Anterior cingulate cortex (tissue), 58 donors: ENCODE measurements at regions not wholly inside any gene's neighbourhood (a gene's known extent, or its start where the extent isn't known, plus 50 kb on each side); places are given as distances from the start of the nearest gene placed in this dataset.
A peak's percentile ranks its signal among the peaks of the same experiment; 100 is the strongest.
"Not testable (repeated sequence)": the region's sequence is repeated elsewhere in the genome, so short reads cannot be mapped to it uniquely, and the experiment has no call there.

ENCODE experiments used
- DNase-seq, 58 donors: peaks; one replicate each; lab custom pipeline; 2025; lab: John Stamatoyannopoulos, UW

DNA sequence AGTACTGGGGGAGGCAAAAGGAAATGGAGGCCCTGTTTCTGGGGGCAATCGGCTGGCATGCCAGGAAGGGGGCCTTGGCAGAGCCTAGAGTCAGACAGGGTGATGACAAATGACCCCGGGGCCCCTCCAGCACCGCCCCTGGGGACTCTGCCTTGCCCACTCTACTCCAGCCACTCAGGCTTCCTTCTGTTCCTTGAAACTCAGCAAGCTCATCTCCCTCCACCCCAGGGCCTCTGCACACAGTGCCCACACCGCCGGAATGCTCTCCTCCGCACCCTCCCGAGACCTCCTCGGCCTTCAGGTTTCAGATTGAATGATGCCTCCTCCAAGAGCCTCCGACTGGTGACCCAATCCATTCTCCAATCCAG is 122.5 kb upstream of the ZBTB40 start:
- no peak for DNase-seq

DNA sequence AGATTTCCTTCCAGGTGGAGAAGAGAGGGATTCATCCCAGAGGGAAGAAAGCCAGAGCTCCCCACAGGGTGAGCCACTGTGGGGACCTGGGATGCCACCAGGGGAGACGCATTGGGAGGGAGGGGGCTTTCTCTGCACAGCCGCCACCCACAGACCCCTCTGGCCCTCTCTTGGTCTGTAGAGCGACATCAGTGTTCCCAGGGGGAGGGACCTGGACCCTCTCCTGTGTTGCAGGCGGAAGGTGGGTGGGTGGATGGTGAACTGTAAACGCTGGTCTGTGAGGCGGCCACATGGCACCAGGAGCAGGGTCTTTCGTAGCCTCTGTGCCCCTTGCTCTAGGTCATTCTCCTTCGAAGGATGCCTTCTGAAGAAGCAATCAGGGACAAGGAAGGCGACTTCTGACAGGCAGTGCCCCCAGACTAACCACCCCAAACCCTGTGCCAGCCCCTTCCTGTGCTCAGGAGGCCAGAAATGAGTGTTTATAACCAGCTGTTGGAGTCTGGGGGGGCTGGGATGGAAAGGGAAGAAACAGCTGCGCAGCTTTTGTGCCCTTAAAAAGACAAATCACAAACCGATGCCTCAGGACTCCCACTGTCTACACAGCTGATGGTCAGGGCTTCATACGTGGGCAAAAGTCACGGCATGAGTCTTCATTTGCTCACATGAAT is 121.4 kb upstream of the ZBTB40 start:
- DNase-seq: no peak

DNA sequence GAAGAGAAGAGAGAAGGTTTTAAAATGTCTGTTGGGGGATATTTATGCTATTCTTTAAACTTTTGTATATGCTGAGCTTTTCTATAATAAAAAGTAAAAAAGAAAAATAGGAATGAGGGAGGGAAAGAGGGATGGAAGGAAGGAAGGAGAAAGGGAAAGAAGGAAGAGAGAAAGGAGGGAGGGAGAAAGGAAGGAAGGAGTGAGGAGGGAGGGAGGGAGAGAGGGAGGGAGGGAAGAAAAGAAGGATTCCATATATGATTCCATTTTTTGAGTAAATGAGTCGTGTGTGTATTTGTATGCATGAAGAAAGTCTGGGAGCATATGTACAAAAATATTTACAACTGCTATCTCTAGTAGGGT is 120.9 kb upstream of the ZBTB40 start:
- no peak for DNase-seq

DNA sequence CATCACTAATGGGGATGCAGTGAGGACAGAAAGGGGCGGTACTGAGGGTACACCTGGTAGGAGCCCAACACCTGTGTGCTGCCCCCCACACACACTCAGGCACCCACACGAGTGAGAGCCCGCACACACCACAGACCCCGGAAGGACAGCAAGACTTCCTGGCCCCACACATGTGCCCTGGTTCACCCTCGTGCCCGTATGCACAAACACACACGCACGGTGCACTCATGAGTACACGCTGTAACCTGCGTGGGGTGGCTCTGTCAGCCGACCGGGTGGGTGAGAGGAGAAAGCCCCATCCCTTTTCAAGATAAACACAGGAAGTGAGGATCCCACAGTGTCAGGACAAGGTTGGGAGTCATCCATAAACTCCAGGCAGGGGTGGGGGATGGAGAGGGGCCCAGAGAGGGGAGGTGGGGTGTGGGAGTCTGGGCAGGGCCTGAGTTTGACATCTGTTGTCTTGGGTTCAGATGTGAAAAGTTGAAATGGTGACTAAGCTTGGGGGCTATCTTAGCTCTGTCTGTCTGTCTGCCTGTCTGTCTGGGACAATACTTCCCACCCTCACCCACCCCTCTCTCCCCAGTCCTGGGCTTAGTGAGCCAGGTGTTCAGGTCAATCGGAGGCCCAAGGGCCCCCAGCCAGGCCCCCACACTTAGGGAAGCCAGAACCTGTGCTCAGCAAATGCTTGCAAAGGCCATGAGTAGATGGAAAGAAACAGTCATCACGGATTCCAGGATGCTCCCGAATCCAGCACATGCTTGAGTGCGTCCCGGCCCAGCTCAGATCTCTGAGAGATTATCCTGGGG is 119.8 kb upstream of the ZBTB40 start:
- no peak for DNase-seq

DNA sequence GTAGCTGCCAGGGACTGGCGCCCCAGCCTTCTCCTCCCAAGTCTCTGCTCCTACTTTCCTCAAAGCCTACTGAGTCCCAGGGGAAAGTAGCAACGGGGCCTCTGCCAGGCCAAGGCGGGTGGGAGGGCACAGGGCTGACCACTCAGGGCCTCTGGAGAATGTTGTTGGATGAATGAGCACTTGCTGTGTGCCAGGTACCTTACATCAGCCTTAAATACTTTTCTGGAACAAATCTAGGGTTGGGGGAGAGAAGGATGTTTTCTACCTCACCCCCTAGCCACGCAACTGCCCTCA is 119.3 kb upstream of the ZBTB40 start:
- DNase-seq: no peak

DNA sequence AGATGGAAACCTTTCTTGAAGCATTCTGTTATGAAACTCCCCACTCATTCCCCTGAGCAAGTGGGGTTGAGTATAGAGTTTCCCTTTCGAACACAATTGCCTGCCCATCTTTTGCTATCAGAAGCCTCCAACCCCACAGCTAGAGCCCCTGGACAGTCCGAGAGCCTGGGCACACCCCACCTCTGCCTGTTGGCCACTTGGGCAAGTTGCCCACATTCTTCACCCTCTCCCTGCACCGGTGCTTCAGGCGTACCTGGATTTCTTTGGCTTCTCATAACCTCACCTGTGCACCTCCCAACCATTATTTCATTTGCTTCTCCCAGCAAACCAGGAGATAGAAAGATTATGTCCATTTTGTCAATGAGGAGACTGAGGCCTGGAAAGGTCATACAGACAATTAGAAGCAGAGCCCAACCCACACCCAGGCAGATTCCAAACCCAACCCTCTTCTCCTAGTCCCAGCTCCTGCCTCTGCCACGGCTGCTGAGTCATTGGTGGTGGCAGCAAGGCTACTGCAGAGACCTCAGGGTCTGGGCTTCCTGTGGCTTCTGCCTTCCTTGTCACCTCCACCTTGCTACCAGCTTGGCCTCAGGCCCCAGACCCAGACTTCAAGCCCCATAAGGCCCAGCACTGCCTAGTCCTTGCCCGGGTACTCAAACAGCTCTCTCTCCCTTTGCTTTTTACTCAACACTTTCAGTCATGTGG is 118.7 kb upstream of the ZBTB40 start:
- no peak for DNase-seq

DNA sequence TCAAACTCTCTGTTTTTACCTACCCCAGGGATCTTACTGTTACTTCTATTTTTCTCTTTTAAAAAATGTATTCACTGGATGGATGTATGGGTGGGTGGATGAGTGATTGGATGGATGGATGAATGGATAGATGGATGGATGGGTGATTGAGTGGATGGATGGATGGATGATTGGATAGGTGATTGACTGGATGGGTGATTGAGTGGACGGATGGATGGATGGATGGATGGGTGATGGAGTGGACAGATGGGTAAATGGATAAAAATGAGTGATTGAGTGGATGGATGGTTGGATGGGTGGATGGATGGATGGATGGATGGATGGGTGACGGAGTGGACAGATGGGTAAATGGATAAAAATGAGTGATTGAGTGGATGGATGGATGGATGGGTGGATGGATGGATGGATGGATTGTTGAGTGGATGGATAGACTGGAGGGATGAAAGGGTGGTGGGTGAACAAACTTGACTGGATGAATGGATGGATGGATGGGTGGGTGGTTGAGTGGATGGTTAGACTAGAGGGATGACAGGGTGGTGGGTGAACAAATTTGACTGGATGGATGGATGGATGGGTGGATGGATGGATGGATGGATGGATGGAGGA is 118.0 kb upstream of the ZBTB40 start:
- no peak for DNase-seq

DNA sequence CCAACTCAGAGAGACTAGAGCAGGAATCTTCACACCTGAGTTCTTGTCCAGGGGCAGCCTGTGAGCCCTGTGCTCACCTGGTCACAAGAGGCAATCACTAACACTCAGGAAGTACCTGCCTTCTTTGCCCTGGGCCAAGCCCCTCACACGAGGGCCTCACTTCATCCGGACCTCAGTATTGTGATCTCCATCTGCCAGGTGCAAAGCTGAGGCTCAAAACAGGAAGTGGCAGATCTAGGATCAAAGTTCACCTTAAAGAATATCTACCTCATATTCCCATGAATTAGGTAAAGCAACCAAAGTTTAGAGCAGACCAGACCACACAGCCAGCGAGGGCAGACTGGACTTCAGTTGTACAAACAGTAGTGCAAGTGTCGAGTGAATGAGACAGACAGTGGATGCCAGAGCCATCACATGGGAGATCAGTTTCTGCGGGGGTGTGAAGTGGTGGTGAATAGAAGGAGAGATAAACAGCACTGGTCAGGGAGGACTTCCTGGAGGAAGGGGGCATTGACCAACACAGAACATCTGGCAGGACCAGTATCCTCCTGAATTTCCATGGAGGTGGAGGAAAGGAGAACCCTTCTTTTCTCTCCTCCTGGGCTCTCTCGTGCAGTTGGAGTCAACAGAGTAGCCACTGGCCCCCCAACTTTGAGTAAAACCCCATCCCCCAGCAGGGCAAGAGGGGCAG is 116.6 kb upstream of the ZBTB40 start:
- no peak for DNase-seq

DNA sequence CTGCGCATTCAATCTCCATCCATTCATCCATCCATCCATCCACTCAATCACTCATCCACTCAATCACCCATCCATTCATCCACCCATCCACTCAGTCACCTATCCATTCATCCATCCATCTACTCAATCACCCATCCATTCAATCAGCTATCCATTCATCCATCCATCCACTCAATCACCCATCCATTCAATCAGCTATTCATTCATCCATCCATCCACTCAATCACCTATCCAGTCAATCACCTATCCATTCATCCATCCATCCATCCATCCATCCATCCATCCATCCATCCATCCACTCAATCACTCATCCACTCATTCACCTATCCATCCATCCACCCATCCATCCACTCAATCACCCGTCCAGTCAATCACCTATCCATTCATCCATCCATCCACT is 115.4 kb upstream of the ZBTB40 start:
- not testable (repeated sequence) for DNase-seq

DNA sequence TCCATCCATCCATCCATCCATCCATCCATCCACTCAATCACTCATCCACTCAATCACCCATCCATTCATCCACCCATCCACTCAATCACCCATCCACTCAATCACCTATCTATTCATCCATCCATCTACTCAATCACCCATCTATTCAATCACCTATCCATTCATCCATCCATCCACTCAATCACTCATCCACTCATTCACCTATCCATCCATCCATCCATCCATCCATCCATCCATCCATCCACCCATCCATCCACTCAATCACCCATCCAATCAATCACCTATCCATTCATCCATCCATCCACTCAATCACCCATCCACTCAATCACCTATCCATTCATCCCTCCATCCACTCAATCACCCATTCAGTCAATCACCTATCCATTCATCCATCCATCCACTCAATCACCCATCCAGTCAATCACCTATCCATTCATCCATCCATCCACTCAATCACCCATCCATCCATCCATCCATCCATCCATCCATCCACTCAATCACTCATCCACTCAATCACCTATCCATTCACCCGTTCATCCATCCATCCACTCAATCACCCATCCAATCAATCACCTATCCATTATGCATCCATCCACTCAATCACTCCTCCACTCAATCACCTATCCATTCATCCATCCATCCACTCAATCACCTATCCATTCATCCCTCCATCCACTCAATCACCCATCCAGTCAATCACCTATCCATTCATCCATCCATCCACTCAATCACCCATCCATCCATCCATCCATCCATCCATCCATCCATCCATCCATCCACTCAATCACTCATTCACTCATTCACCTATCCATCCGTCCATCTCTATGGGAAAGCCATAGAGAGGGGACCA is 114.7 kb upstream of the ZBTB40 start:
- DNase-seq: not testable (repeated sequence)

DNA sequence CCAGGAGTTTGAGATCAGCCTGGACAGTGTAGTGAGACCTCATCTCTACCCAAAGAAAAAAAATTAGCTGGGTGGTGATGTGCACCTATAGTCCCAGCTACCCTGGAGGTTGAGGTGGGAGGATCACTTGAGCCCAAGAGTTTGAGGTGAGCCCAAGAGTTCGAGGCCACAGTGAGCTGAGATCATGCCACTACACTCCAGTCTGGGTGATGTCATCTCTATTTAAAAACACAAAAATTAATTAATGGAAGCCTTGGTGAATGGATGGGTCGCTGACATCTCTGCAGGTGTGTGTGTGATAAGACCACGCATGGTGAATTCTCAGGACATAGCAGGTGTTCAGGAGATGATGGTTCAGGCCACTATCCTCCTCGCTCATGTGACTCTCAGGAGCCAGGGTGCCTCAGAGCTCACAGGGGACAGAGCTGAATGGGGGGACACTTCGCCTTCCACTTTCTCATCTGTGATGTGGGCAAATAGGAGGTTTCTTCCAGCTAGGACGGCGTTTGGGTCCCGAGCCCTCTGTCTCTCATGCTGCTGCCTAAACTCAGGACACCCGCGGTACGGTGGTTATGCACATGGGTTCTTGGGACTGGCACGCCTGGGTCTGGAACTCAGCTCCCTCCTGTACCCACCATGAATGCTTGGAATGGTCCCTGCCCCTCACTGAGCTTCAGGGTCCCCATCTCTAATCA is 113.4 kb upstream of the ZBTB40 start:
- no peak for DNase-seq

DNA sequence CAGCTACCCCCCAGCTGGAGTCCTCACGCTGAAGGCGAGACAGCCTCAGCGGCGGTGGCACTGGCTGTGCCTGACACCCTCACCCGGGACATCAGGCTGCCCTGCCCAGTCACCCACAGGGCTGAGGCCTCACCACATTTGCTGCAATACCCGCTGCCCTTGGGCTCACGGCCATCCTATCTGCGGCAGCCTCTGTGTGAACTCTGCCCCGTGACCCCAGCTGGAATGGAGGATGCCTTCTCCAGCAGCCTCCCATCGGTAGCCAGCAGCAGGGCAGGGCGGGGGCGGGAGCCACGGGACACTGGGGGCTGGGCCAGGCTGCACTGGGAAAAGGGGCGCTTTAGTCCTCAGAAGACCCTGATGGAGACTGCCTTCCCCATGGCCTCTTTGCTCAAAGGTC is 112.4 kb upstream of the ZBTB40 start:
- no peak for DNase-seq

DNA sequence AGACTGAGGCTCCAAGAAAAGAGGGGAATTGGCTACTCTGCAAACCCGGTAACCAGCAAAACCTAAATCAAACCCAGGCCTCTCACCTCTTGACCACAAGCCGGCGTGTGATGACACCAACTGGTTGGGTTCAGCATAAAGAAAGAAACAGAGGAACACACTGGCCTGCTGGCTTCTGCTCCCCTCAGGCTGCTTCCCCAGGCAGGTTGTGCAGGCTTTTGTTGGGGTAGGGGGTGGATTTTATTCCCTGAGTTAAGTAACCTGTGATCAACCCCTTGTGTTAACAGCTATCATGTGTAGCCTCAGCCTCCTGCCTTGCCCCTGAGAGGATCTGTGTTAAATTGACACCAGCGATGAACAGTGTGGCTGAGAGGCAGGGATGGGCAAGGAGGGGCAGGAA is 111.6 kb upstream of the ZBTB40 start:
- DNase-seq: no peak

DNA sequence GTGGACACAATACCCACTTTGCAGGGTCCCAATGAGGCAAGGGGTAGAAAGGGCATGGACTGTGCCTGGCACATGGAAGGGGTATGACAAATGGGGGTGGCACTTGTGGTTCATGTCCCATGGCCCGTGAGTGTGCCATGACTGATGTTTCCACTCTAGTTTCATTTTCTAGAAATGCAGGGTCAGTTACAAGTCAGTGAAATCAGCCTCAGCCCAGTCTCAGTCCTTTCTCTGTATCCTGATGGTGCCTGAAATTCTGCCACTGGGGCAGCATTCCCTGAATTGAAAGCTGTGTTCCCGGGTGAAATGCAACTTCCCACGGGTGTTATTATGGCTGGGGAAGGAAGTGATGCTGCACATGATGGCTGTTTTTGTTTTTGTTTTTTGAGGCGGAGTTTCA is 110.8 kb upstream of the ZBTB40 start:
- DNase-seq: no peak

DNA sequence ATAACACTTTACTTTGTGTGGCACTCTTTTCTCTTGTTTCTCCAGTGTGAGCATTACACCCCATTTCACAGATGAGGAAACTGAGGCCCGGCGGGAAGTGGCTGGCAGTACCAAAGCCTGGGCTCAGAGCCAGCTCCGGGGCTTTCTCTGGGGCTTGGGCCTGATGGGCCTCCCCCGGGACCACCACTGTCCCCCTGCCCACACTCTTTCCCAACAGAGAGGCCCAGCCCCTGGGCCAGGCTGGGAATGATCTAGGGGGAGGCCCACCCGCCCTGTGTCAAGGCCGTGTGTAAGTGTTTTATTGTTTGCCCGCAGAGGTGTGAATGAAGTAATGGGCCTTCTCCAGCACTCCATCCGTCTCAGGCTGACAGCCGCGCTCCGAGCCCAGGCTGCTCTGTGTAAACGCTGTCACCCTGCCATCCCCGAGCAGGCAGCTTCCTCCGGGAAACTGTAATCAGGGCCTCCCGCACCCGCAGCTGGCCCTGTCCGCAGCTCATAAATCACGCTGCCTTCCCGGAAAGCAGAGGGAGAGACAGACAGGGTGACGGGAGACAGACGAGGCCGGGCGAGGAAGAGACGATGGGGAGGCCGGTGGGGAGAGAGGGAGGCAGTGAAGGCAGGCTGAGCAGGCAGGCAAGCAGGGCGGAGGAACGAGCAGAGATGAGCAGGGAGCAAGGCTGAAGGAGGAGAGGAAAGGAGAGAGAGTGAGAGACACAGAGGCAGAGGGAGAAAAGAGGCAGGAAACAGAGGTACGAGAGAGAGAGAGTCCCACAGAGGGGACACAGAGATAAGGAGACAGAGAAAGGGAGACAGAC is 109.7 kb upstream of the ZBTB40 start:
- peak in 6 of 58 donors; percentile 5 to 33 (median 11) for DNase-seq

DNA sequence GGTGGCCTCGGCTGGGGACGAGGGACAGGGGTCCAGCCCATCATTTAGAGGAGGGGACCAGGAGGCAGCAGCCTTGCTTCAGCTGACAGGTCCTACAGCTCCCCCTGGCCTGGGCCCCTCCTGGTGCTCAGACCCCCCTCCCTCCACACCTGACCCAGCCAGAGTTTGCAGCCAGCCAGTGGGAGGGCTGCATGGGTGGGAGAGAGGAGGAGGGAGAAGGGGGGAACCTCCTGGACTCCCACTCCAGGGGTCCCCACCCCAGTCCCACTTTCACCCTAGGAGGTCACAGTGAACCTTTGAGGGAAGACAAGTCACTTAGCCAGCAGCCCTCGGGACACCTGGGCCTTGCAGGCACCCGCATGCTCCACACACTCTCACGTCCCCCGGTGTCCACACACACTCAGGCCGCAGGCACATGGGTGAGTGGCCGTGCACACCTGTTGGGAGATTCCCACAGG is 108.9 kb upstream of the ZBTB40 start:
- no peak for DNase-seq

DNA sequence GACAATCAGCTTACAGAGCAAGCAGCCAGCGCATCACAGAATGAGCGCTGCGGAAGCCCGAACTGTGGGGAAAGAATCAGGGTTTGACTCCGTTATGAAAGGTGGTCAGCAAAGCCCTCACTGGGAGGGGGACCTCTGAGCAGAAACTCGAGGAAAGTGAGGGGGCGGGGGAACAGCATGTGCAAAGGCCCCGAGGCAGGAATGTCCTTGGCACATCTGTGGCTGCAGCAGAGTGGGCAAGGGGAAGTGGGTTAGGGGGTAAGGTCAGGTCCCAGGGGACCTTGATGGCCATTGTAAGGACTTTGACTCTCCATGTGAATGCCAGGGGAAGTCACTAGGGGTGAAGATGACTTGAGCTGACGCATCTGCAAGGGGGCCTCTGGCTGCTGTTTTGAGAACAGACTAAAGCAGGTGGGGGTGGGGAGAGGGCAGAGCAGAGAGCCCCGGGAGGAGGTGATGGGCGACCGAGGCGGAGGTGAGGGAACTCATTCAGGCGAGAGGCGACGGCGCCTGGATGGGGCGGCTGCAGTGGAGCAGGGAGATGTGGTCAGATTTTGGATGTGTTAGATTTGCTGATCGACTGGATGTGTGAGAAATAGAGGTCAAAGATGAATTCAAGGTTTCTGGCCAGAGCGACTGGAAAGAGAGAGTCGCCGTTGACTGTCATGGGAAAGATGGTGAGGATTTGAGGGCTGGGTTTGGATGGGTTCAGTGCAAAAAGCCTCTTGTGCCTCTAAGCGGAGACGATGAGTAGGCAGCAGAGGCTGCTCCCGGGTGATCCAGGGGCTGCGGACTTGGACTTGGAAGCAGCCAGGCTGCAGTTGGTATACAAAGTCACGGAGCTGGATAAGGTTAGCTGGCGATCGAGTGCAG is 108.0 kb upstream of the ZBTB40 start:
- no peak for DNase-seq

DNA sequence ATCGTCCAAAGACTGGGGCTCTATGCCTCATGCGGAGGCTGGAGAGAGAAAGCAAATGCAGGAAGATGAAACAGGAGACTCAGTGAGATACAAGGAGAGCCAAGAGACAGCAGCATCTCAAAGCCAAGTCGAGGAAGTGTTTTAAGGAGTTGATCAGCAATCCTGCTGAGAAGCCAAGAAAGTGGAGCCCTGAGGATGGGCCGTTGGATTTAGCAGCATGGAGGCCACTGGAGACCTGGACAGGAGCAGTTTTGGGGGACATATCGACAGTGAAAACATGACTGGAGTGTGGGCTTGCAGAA is 107.4 kb upstream of the ZBTB40 start:
- DNase-seq: no peak
